K562 (cell line): ENCODE measurements at regions not wholly inside any gene's neighbourhood (a gene's known extent, or its start where the extent isn't known, plus 50 kb on each side); places are given as distances from the start of the nearest gene placed in this dataset.

Source experiments
- ATAC-seq: fragments of 200-7000 bp; cut with Tn5 transposase; 3 replicates; pipeline ENCODE4 v1.9.1; 2020; ENCODE audit warnings: moderate library complexity
- BruUV-seq: library from RNA; stranded (reverse); fragments of 400-500 nt; replicated peaks from 2 replicates; lab custom pipeline; 2021; lab: Mats Ljungman, UMichigan
- CTCF ChIA-PET: fragments of 300-600 bp; formaldehyde crosslinking; extraction: SDS; loops from one replicate; lab custom pipeline; 2021; ENCODE audit warnings: low intra/inter-chr PET ratio; lab: Yijun Ruan, JAX
- POLR2A ChIA-PET: fragments of 300-600, 350-650 bp; sonication (Branson Sonifier 250); formaldehyde crosslinking; extraction: SDS; loops from one replicate; lab custom pipeline; 2021; ENCODE audit warnings: antibody characterized with exemption, inconsistent platforms; lab: Yijun Ruan, JAX
- DNase-seq, 4 experiments: peaks; one replicate each; pipeline versions ENCODE4 v3.0.0 to v3.0.0-alpha.2; 2011 to 2018; ENCODE audit warnings: low spot score in 3 of 4, mixed read lengths in 3 of 4; ENCODE audit errors: extremely low read depth in 1 of 4
- FAIRE-seq: peaks from 2 replicates; lab custom pipeline; 2011; peaks lifted over from hg19 to GRCh38; lab: Jason Lieb, UNC
- H2AFZ ChIP-seq: 2 replicates; pipeline ENCODE4 v1.6.0; 2011; ENCODE audit warnings: low read depth, low read length, control low read depth, inconsistent platforms
- H3K27ac ChIP-seq: fragments of 200-600 bp; 3 replicates; pipeline ENCODE4 v1.8.0; 2011; ENCODE audit warnings: low read depth, mild to moderate bottlenecking, control low read depth, inconsistent platforms, low read length, moderate library complexity, mixed read lengths; ENCODE audit errors: extremely low read depth
- H3K27me3 ChIP-seq, 2 experiments: fragments of 300-600 bp in 1 of 2; 2 replicates in 1 of 2; 3 replicates in 1 of 2; pipeline versions ENCODE4 v1.6.0 to v1.8.0; 2011; ENCODE audit warnings: inconsistent platforms in 2 of 2, low read length in 2 of 2, mild to moderate bottlenecking in 1 of 2, mixed read lengths in 1 of 2, moderate library complexity in 1 of 2; ENCODE audit not compliant: control insufficient read depth in 2 of 2, insufficient read depth in 2 of 2
- H3K36me3 ChIP-seq: fragments of 300-600 bp; 3 replicates; pipeline ENCODE4 v1.8.0; 2011; ENCODE audit warnings: mild to moderate bottlenecking, low read length, inconsistent platforms; ENCODE audit not compliant: control insufficient read depth, insufficient read depth
- H3K4me1 ChIP-seq, 2 experiments: fragments of 200-600 bp in 1 of 2; replicated peaks in 1 of 2; 2 replicates in 1 of 2; 3 replicates in 1 of 2; pipeline versions ENCODE4 v1.5.1 to v1.8.0; 2011; ENCODE audit warnings: inconsistent platforms in 2 of 2, low read length in 2 of 2, mild to moderate bottlenecking in 1 of 2, mixed read lengths in 1 of 2, moderate library complexity in 1 of 2; ENCODE audit not compliant: control insufficient read depth in 2 of 2, insufficient read depth in 2 of 2
- H3K4me2 ChIP-seq: 2 replicates; pipeline ENCODE4 v1.6.1; 2011; ENCODE audit warnings: low read length, control low read depth, inconsistent platforms, mixed read lengths; ENCODE audit not compliant: insufficient read depth
- H3K4me3 ChIP-seq: fragments of 200-600 bp; sonication (generic), shearing (Covaris generic); 2 replicates; pipeline ENCODE4 v1.5.1; 2016; ENCODE audit warnings: control low read depth, inconsistent platforms
- H3K79me2 ChIP-seq: fragments of 200-600 bp; 3 replicates; pipeline ENCODE4 v1.8.0; 2011; ENCODE audit warnings: low read length, inconsistent platforms; ENCODE audit not compliant: control insufficient read depth, insufficient read depth
- H3K9ac ChIP-seq, 2 experiments: 2 replicates each; pipeline versions ENCODE4 v1.6.0 to v1.6.1; 2011; ENCODE audit warnings: low read depth in 2 of 2, low read length in 2 of 2, control low read depth in 1 of 2, inconsistent platforms in 1 of 2, mild to moderate bottlenecking in 1 of 2, mixed read lengths in 1 of 2; ENCODE audit not compliant: insufficient read depth in 1 of 2
- H3K9me1 ChIP-seq: one replicate; pipeline ENCODE4 v1.6.0; 2011; ENCODE audit warnings: inconsistent platforms, mild to moderate bottlenecking, low read length, moderate library complexity; ENCODE audit not compliant: control insufficient read depth, insufficient read depth
- H3K9me3 ChIP-seq: replicated peaks from 2 replicates; pipeline ENCODE4 v1.5.1; 2011; ENCODE audit warnings: low read depth, low read length, inconsistent platforms; ENCODE audit not compliant: control insufficient read depth, insufficient read depth
- H4K20me1 ChIP-seq: replicated peaks from 2 replicates; pipeline ENCODE4 v1.6.1; 2011; ENCODE audit warnings: low read length, inconsistent platforms, mixed read lengths; ENCODE audit not compliant: control insufficient read depth, insufficient read depth
- AFF4 ChIP-seq: sonication (generic); formaldehyde crosslinking; IDR thresholded peaks from 2 replicates; pipeline ENCODE4 v1.8.0; 2023; ENCODE audit warnings: mild to moderate bottlenecking, missing genetic modification reagents
- CCNT2 ChIP-seq: IDR thresholded peaks from 2 replicates; pipeline ENCODE4 v1.6.1; 2011; ENCODE audit warnings: borderline replicate concordance, low read depth, mild to moderate bottlenecking, moderate library complexity, mixed read lengths, low read length; ENCODE audit not compliant: insufficient read length; ENCODE audit errors: extremely low read depth
- HBP1 ChIP-seq: fragments of 450-650 bp; formaldehyde crosslinking; IDR thresholded peaks from 2 replicates; pipeline ENCODE4 v1.4.0; 2022; ENCODE audit warnings: missing genetic modification characterization
- MBD2 ChIP-seq: sonication (generic); IDR thresholded peaks from 2 replicates; pipeline ENCODE4 v1.6.1; 2016; ENCODE audit warnings: low read depth, borderline replicate concordance
- PHB2 ChIP-seq: fragments of 450-650 bp; IDR thresholded peaks from 2 replicates; pipeline ENCODE4 v1.6.1; 2017; ENCODE audit warnings: low read depth
- POLR3G ChIP-seq: IDR thresholded peaks from 2 replicates; pipeline ENCODE4 v1.6.1; 2011; ENCODE audit not compliant: insufficient read length, insufficient replicate concordance; ENCODE audit errors: extremely low read depth
- POU5F1 ChIP-seq: fragments of 150-350 bp; IDR thresholded peaks from 2 replicates; pipeline ENCODE4 v1.6.1; 2014; ENCODE audit warnings: borderline replicate concordance, low read length, low read depth, mild to moderate bottlenecking; ENCODE audit not compliant: partially characterized antibody
- RFX1 ChIP-seq: fragments of 450-650 bp; IDR thresholded peaks from 2 replicates; pipeline ENCODE4 v1.6.1; 2016; ENCODE audit warnings: mild to moderate bottlenecking, moderate library complexity
- ZFP1 ChIP-seq: fragments of 450-650 bp; formaldehyde crosslinking; IDR thresholded peaks from 2 replicates; pipeline ENCODE4 v1.4.0; 2020; ENCODE audit warnings: mild to moderate bottlenecking, mixed read lengths
- ZNF395 ChIP-seq: fragments of 200-800 bp; sonication (Bioruptor generic); IDR thresholded peaks from 2 replicates; pipeline ENCODE4 v1.6.1; 2017; ENCODE audit warnings: missing genetic modification characterization, missing compliant biosample characterization
- ZNF639 ChIP-seq, 2 experiments: fragments of 200-800 bp in 1 of 2; sonication (Bioruptor generic) in 1 of 2; sonication (generic) in 1 of 2; formaldehyde crosslinking in 1 of 2; IDR thresholded peaks in 1 of 2; conservative IDR thresholded peaks in 1 of 2; 2 replicates each; pipeline versions ENCODE4 v1.5.0 to v1.6.1; 2016 to 2020; ENCODE audit warnings: missing compliant biosample characterization in 1 of 2, missing genetic modification characterization in 1 of 2, missing genetic modification reagents in 1 of 2
- WGBS: fragments of 100-300 bp; shearing (Covaris generic); methylation state at CpG from one replicate; pipeline ENCODE4 v1.1.6; 2016; ENCODE audit warnings: low coverage, mixed read lengths; ENCODE audit not compliant: insufficient coverage; ENCODE audit errors: missing lambda C conversion rate; 5-methylcytosine and 5-hydroxymethylcytosine counted together
- in situ Hi-C: fragments of 300-500 bp; cut with MboI; formaldehyde crosslinking; loops from 4 replicates; pipeline ENCODE4 v1.15.0; 2018; ENCODE audit warnings: inconsistent platforms, mixed read lengths
- intact Hi-C: fragments of 100-400 bp; cut with micrococcal nuclease; formaldehyde crosslinking; loops from 2 replicates; pipeline ENCODE4 v1.14.2; 2022

- TF ChIP-seq PHB2: no peak
- no peak for TF ChIP-seq RFX1
- TF ChIP-seq AFF4 (CRISPR knock-in tag): no peak
- no peak for TF ChIP-seq POLR3G
- no peak for TF ChIP-seq CCNT2
These were observed 75.2 kb upstream of the PMEPA1 start (continued) for GRCh38 chr20:57785061-57785460.

- no peak for DNase-seq
- 0% methylated on average over 10 of the region's 10 CpGs for WGBS
- H3K9me3 ChIP-seq: no peaks in the 10 kb centered on the region
- peaks cover 0 to 9% of the 10 kb centered on the region in 2 experiments; a peak in 1 of 5 replicates for H3K27me3 ChIP-seq
- no peaks in the 10 kb centered on the region for H3K79me2 ChIP-seq
- H3K4me3 ChIP-seq: no peak overlapping the region
- in situ Hi-C loops: no loop called here
- H3K4me2 ChIP-seq: no peak overlapping the region
- no peak overlapping the region for H3K9ac ChIP-seq
- no peak for FAIRE-seq
- BruUV-seq: no TSS peak
- H3K4me1 ChIP-seq: no peaks in the 10 kb centered on the region
- ChIA-PET POLR2A (interaction anchor here (0.7 kb wide), 1 partner anchor 273 kb away, joined by 4 read pairs; no protein-coding TSS in a partner anchor), CTCF (no interaction called here)
- no peaks in the 10 kb centered on the region for H3K9me1 ChIP-seq
- no peak for ATAC-seq
- no peak overlapping the region for H2AFZ ChIP-seq
- H4K20me1 ChIP-seq: no peaks in the 10 kb centered on the region
- intact Hi-C loops: no loop called here
- H3K27ac ChIP-seq: no peak overlapping the region
- no peaks in the 10 kb centered on the region for H3K36me3 ChIP-seq
- TF ChIP-seq ZNF639 (CRISPR knock-in tag; conservative IDR thresholded peaks at IDR 0.05 in 1 of 2, IDR thresholded peaks at IDR 0.05 in 1 of 2): no peak
- TF ChIP-seq ZFP1: no peak
- TF ChIP-seq HBP1 (CRISPR knock-in tag): no peak
- TF ChIP-seq ZNF395 (CRISPR knock-in tag): no peak
- TF ChIP-seq MBD2: no peak
- no peak for TF ChIP-seq POU5F1
These were observed 74.4 kb upstream of the PMEPA1 start for GRCh38 chr20:57783956-57784837.
